GM12878 (cell line): ENCODE measurements at regions not wholly inside any gene's neighbourhood (a gene's known extent, or its start where the extent isn't known, plus 50 kb on each side); places are given as distances from the start of the nearest gene placed in this dataset.

Experiments
- ATAC-seq: fragments of 200-7000 bp; cut with Tn5 transposase; 3 replicates; pipeline ENCODE4 v1.9.1; 2020; ENCODE audit warnings: mild to moderate bottlenecking, moderate library complexity
- BruUV-seq: library from RNA; stranded (reverse); fragments of 400-500 nt; replicated peaks from 2 replicates; lab custom pipeline; 2021; lab: Mats Ljungman, UMichigan
- CTCF ChIA-PET: fragments of 300-600 bp; sonication (Branson Sonifier 250); formaldehyde crosslinking; extraction: SDS; loops from one replicate; lab custom pipeline; 2021; ENCODE audit warnings: inconsistent platforms; lab: Yijun Ruan, JAX
- POLR2A ChIA-PET: fragments of 350-600 bp; formaldehyde crosslinking; extraction: SDS; loops from one replicate; lab custom pipeline; 2021; ENCODE audit warnings: inconsistent platforms; lab: Charles Lee
- RAD21 ChIA-PET: fragments of 300-600 bp; sonication (Branson Sonifier 250); formaldehyde crosslinking; loops from one replicate; lab custom pipeline; 2023; ENCODE audit warnings: antibody characterized with exemption; ENCODE audit not compliant: unreplicated experiment; lab: Charles Lee
- SMC1A ChIA-PET: fragments of 300-600 bp; sonication (Branson Sonifier 250); formaldehyde crosslinking; loops from one replicate; lab custom pipeline; 2023; ENCODE audit not compliant: unreplicated experiment, uncharacterized antibody; lab: Charles Lee
- DNase-seq: peaks from one replicate; pipeline ENCODE4 v3.0.0-alpha.2; 2011; ENCODE audit warnings: low read depth, low spot score
- FAIRE-seq: peaks from 3 replicates; lab custom pipeline; 2011; peaks lifted over from hg19 to GRCh38; lab: Jason Lieb, UNC
- H2AFZ ChIP-seq: 2 replicates; pipeline ENCODE4 v1.6.0; 2011; ENCODE audit warnings: low read depth, low read length, control low read depth; ENCODE audit not compliant: control insufficient read depth
- H3K27ac ChIP-seq: 2 replicates; pipeline ENCODE4 v1.5.1; 2011; ENCODE audit warnings: control low read depth; ENCODE audit not compliant: control insufficient read depth, insufficient read depth
- H3K27me3 ChIP-seq, 2 experiments: replicated peaks in 1 of 2; 2 replicates each; pipeline versions ENCODE4 v1.6.0 to v1.6.1; 2011; ENCODE audit warnings: low read length in 1 of 2; ENCODE audit not compliant: control insufficient read depth in 2 of 2, insufficient read depth in 2 of 2
- H3K36me3 ChIP-seq, 2 experiments: 2 replicates each; pipeline ENCODE4 v1.5.1; 2011; ENCODE audit warnings: low read length in 1 of 2; ENCODE audit not compliant: control insufficient read depth in 2 of 2, insufficient read depth in 2 of 2
- H3K4me1 ChIP-seq: 2 replicates; pipeline ENCODE4 v1.6.1; 2011; ENCODE audit warnings: mild to moderate bottlenecking, low read length, moderate library complexity, mixed read lengths; ENCODE audit not compliant: control insufficient read depth, insufficient read depth
- H3K4me2 ChIP-seq: 2 replicates; pipeline ENCODE4 v1.6.0; 2011; ENCODE audit warnings: control low read depth; ENCODE audit not compliant: control insufficient read depth, insufficient read depth
- H3K4me3 ChIP-seq: fragments of 200-600 bp; sonication (generic); 2 replicates; pipeline ENCODE4 v1.5.1; 2016
- H3K79me2 ChIP-seq: 2 replicates; pipeline ENCODE4 v1.6.0; 2011; ENCODE audit warnings: low read length; ENCODE audit not compliant: control insufficient read depth, insufficient read depth
- H3K9ac ChIP-seq: 2 replicates; pipeline ENCODE4 v1.8.0; 2011; ENCODE audit warnings: low read length, control low read depth, mixed read lengths; ENCODE audit not compliant: control insufficient read depth, insufficient read depth
- H3K9me3 ChIP-seq: replicated peaks from 3 replicates; pipeline ENCODE4 v1.5.1; 2011; ENCODE audit warnings: mild to moderate bottlenecking, low read length; ENCODE audit not compliant: control insufficient read depth, insufficient read depth
- H4K20me1 ChIP-seq: 2 replicates; pipeline ENCODE4 v1.6.0; 2011; ENCODE audit not compliant: control insufficient read depth, insufficient read depth
- BMI1 ChIP-seq: fragments of 450-650 bp; IDR thresholded peaks from 2 replicates; pipeline ENCODE4 v1.6.1; 2016; ENCODE audit warnings: mild to moderate bottlenecking, moderate library complexity, borderline replicate concordance
- MEF2A ChIP-seq: IDR thresholded peaks from 2 replicates; pipeline ENCODE4 v1.6.1; 2011; ENCODE audit warnings: low read depth, mild to moderate bottlenecking, low read length, moderate library complexity; ENCODE audit not compliant: insufficient read depth
- NFXL1 ChIP-seq: fragments of 450-650 bp; IDR thresholded peaks from 2 replicates; pipeline ENCODE4 v1.6.1; 2017; ENCODE audit warnings: antibody characterized with exemption, mild to moderate bottlenecking, borderline replicate concordance
- ZBED1 ChIP-seq: IDR thresholded peaks from 2 replicates; pipeline ENCODE4 v1.6.1; 2016; ENCODE audit warnings: borderline replicate concordance
- WGBS: methylation state at CpG from one replicate; pipeline ENCODE4 v1.1.6; 2016; ENCODE audit warnings: low lambda C conversion rate; ENCODE audit not compliant: insufficient replicate concordance, insufficient coverage; ENCODE audit errors: missing lambda C conversion rate; 5-methylcytosine and 5-hydroxymethylcytosine counted together
- in situ Hi-C: fragments of 300-500 bp; cut with MboI; formaldehyde crosslinking; loops from 9 replicates; pipeline ENCODE4 v1.14.3; 2018; ENCODE audit warnings: mixed read lengths
- intact Hi-C: fragments of 100-400 bp; cut with micrococcal nuclease; formaldehyde crosslinking; loops from one replicate; pipeline ENCODE4 v1.14.2; 2022; ENCODE audit not compliant: unreplicated experiment

DNA sequence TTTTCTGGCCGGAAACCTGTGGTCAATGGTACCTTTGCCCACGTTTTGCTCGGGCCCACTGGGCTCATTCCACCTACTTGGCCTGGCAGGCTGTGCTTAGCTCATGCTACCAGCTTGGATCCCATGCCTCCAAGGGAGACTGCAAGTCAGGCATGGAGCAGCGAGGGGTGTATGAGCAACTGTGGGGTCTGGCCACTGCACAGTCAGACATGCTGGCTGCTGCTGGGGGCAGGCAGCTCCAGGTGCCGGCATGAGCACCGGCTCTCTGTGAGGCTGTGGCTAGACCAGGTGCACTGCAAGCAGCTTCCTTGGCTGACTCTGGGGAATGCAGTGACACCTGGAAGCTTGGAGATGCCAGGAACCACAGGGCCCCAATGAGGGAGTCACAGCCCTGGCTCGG is 161.1 kb upstream of the DUSP10 start:
- in situ Hi-C loops, result no loop called here
- WGBS, result 62% methylated on average over 7 of the region's 7 CpGs

GRCh38 chr1:221900678-221901077 is 158.8 kb upstream of the DUSP10 start:
- H2AFZ ChIP-seq, result no peak overlapping the region; the same call in 1 of the 2 replicates
- H4K20me1 ChIP-seq, result no peaks in the 10 kb centered on the region
- in situ Hi-C loops, result no loop called here
- no peak overlapping the region for H3K9ac ChIP-seq
- ChIA-PET RAD21 (interaction anchor here (0.8 kb wide), 1 partner anchor 106 kb away, joined by 3 read pairs; no protein-coding TSS in a partner anchor), SMC1A (interaction anchor here (0.6 to 1.7 kb wide), 5 partner anchors 9 to 358 kb away, joined by 3 to 8 read pairs (median 4); no protein-coding TSS in a partner anchor), POLR2A (interaction anchor here (0.6 kb wide), 1 partner anchor 24 kb away, joined by 3 read pairs; no protein-coding TSS in a partner anchor), CTCF (interaction anchor here (1.1 kb wide), 1 partner anchor 45 kb away, joined by 4 read pairs; no protein-coding TSS in a partner anchor)
- no peaks in the 10 kb centered on the region for H3K36me3 ChIP-seq
- H3K27me3 ChIP-seq, result no peaks in the 10 kb centered on the region
- H3K9me3 ChIP-seq, result no peaks in the 10 kb centered on the region; the same call in 2 of the 3 replicates
- H3K4me3 ChIP-seq, result no peak overlapping the region
- peak; percentile 76 for ATAC-seq
- 0 out of 2 replicates have a peak, but pooled peaks have one; percentile 29 for TF ChIP-seq MEF2A
- TF ChIP-seq BMI1, result no peak
- no peak overlapping the region for H3K27ac ChIP-seq
- BruUV-seq, result no TSS peak
- WGBS, result 100% methylated on average over 3 of the region's 3 CpGs
- H3K79me2 ChIP-seq, result no peaks in the 10 kb centered on the region
- no peaks in the 10 kb centered on the region for H3K4me1 ChIP-seq
- peak; percentile 24 for DNase-seq
- H3K4me2 ChIP-seq, result no peak overlapping the region
- no peak for FAIRE-seq
- intact Hi-C loops, result no loop called here

More for the DNA sequence above, 161.1 kb upstream of the DUSP10 start:
- Histone ChIP-seq H3K9me3 (no peaks in the 10 kb centered on the region; the same call in 2 of the 3 replicates), H3K36me3 (no peaks in the 10 kb centered on the region), H3K9ac (no peak overlapping the region), H3K4me1 (no peaks in the 10 kb centered on the region), H3K27ac (no peak overlapping the region), H4K20me1 (no peaks in the 10 kb centered on the region), H2AFZ (no peak overlapping the region), H3K27me3 (no peaks in the 10 kb centered on the region), H3K4me2 (no peak overlapping the region), H3K79me2 (no peaks in the 10 kb centered on the region), H3K4me3 (no peak overlapping the region)
- ChIA-PET CTCF (interaction anchor here (1.0 kb wide), 1 partner anchor 44 kb away, joined by 4 read pairs; no protein-coding TSS in a partner anchor), POLR2A (interaction anchor here (1.1 kb wide), 1 partner anchor 9 kb away, joined by 3 read pairs; no protein-coding TSS in a partner anchor), RAD21 (interaction anchor here (0.6 kb wide), 1 partner anchor 77 kb away, joined by 6 read pairs; no protein-coding TSS in a partner anchor), SMC1A (interaction anchor here (0.8 kb wide), 1 partner anchor 11 kb away, joined by 3 read pairs; no protein-coding TSS in a partner anchor)
- DNase-seq, result no peak
- intact Hi-C loops, result no loop called here
- FAIRE-seq, result no peak
- ATAC-seq, result no peak
- no TSS peak for BruUV-seq
- no peak for TF ChIP-seq BMI1
- no peak for TF ChIP-seq NFXL1
- TF ChIP-seq ZBED1, result no peak
